ENCODE measurements at regions not wholly inside any gene's neighbourhood (a gene's known extent, or its start where the extent isn't known, plus 50 kb on each side); places are given as distances from the start of the nearest gene placed in this dataset.

- TF ChIP-seq, protein P1, sequence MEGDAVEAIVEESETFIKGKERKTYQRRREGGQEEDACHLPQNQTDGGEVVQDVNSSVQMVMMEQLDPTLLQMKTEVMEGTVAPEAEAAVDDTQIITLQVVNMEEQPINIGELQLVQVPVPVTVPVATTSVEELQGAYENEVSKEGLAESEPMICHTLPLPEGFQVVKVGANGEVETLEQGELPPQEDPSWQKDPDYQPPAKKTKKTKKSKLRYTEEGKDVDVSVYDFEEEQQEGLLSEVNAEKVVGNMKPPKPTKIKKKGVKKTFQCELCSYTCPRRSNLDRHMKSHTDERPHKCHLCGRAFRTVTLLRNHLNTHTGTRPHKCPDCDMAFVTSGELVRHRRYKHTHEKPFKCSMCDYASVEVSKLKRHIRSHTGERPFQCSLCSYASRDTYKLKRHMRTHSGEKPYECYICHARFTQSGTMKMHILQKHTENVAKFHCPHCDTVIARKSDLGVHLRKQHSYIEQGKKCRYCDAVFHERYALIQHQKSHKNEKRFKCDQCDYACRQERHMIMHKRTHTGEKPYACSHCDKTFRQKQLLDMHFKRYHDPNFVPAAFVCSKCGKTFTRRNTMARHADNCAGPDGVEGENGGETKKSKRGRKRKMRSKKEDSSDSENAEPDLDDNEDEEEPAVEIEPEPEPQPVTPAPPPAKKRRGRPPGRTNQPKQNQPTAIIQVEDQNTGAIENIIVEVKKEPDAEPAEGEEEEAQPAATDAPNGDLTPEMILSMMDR (IDR thresholded peaks at IDR 0.05) = no peak
- no peak for TF ChIP-seq ZFX (IDR thresholded peaks at IDR 0.05; ENCODE audit: borderline replicate concordance)
Measured at GRCh38 chr13:70275841-70276240, 167.6 kb upstream of the KLHL1 start.
